Activated CD4-positive, alpha-beta T cell treated with anti-CD3 and anti-CD28 coated beads, Interleukin-2, Interleukin-4, amounts not matched to agents 100 ng/mL and 50 ng/mL, durations not matched to agents 16 hours and 8 hours (primary cell): ENCODE measurements at regions not wholly inside any gene's neighbourhood (a gene's known extent, or its start where the extent isn't known, plus 50 kb on each side); places are given as distances from the start of the nearest gene placed in this dataset.
"Not testable (repeated sequence)": the region's sequence is repeated elsewhere in the genome, so short reads cannot be mapped to it uniquely, and the experiment has no call there.

ENCODE experiments used
- DNase-seq: peaks from one replicate; pipeline ENCODE4 v3.0.0-alpha.2; 2020; ENCODE audit warnings: low spot score

DNA sequence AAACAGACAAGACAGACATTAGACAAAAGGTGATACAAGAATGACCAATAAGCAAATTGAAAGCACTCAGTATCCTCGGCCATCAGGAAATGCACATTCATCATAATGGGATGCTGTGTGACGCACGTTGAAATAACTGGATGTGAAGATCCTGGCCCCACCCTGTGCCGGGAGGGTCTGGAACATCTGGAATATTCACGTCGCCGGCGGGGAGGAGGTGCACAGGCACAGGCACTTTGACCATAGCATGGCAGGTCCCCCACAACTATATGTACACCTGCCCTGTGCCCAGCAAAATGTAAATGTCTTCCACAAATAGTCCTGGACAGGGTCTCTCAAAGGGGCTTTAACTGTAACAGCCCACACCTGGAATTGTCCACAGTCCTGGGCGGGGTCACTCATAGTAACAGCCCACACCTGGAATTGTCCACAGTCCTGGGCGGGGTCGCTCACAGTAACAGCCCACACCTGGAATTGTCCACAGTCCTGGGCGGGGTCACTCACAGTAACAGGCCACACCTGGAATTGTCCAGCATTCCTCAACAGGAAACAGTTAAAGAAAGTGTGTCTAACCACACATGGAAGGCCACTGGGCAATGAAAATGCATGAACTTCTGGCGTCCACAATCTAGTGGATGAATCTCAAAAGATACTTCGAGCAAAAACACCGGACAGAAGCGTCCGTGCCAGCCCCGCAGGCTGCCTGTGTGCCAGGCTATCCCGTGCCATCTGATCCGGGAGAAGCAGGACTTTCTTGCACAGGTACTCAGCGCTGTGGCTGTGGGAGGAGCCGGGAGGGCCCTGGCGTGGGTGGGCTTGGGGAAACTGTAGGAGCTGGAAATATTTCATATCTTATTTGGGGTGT is 113.4 kb downstream of the RTP5 start:
- no peak for DNase-seq

DNA sequence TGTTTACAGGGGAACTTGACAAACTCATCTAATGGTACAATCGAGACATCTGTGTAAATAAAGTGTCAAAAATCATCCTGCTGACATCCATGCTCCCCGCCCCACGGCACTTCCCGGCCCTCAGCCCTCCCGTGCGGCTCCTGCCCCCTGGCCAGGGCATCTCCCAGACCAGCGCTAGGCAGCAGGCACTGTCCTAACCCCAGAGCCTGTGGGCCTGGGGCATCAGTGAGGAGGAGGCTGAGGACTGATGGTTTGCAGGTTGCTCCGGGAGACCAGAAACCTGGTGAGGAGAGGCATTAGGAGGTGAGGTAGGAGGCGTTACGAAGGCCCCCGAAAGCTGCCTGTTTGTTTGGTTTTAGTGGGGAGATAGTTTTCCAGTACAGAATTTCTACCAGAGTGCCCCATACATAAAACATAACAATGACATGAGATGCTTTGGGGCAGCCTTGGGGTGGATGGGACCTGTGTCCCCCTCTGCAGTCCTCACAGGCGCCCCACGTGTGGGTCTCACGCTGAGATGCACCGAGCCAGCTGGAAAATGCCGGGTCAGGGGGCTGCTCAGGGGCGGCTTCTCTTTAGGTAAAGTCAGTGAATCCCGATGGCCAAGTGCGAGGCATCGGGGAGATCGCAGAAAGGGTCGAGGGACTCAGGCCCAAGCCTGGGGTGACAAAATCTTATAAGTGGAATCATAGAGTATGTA is 114.2 kb downstream of the RTP5 start:
- DNase-seq: no peak

GRCh38 chr2:241984271-241984655 is 114.7 kb downstream of the RTP5 start:
- DNase-seq: no peak

DNA sequence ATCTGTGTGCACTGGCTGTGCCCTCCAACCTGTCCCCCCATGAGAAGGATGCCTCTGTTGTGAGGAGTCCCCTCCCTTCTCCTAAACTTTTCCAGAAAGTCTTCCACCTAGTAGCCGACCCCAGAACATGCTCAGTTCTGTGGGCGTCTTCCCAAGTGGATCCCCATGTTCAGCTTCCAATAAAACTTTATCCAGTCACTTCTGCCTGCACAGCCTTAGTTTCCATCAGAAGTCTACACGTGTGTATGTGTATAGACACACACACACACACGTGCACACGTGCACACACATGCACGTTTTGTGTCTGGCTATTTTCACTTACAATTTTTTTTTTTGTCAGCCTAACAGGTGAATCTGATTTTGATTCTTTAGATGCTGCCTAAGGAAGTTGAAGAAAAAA is 115.1 kb downstream of the RTP5 start:
- no peak for DNase-seq

DNA sequence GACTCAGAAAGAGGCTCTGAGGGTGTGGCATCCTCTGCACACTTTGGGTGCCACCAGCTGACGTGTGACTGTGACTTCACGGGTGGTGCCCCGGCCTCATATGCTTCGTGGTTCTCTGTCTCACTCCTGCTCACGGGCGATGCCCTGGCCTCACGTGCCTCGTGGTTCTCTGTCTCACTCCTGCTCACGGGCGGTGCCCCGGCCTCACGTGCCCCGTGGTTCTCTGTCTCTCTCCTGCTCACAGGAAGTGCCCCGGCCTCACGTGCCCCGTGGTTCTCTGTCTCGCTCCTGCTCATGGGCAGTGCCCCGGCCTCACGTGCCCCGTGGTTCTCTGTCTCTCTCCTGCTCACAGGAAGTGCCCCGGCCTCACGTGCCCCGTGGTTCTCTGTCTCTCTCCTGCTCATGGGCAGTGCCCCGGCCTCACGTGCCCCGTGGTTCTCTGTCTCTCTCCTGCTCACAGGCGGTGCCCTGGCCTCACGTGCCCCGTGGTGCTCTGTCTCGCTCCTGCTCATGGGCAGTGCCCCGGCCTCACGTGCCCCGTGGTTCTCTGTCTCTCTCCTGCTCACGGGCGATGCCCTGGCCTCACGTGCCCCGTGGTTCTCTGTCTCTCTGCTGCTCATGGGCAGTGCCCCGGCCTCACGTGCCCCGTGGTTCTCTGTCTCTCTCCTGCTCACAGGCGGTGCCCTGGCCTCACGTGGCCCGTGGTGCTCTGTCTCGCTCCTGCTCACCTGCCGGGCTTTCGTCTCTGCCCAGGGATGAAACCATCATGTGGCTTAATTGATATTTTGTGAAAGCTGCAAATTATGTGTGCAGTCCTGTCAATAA is 115.8 kb downstream of the RTP5 start:
- not testable (repeated sequence) for DNase-seq

DNA sequence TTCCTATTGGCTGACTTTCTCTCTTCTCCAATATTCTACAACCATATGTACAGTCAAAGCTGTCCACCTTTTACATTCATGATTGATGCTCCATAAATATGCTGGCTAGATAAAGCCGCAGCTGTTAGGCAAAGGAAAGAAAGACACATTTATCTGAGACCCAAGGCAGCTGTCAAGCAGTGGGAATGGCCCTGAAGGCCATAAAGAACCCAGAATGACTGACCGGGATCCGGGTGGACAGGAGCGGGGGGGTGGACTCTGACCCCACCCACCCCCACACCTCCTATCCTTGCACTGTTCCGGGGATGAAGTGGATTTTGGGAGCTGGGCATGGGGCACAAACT is 116.4 kb downstream of the RTP5 start:
- DNase-seq: no peak

DNA sequence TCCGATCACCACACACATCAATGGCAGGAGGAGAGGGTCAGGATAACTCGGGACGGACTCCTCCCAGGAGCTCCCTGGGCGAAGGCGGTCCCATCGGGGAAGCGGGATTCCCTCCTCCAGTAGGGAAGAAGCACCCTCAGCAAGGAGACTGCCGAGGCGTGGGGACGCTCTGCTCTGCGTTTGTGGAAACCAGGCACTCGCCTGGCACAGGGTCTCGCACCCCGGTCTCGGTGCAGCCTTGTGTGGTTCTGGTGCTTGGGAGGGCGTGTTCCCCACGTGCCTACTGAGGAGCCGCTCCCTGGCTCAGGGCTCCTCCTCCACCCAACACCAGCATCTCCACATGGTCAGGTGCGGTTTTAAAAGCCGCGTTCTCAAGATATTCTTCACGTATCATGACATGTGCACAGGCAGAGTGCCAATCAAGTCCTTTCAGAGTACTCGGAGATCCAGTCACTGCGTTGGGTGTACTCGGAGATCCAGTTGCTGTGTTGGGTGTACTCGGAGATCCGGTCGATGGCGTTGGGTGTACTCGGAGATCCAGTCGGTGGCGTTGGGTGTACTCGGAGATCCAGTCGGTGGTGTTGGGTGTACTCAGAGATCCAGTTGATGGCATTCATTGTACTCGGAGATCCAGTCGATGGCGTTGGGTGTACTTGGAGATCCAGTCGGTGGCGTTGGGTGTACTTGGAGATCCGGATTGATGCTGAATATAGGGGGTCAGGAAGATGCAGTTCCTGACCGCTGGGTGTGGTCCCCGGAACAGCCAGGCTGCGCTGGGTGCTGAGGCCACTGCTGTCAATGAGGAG is 117.5 kb downstream of the RTP5 start:
- no peak for DNase-seq

DNA sequence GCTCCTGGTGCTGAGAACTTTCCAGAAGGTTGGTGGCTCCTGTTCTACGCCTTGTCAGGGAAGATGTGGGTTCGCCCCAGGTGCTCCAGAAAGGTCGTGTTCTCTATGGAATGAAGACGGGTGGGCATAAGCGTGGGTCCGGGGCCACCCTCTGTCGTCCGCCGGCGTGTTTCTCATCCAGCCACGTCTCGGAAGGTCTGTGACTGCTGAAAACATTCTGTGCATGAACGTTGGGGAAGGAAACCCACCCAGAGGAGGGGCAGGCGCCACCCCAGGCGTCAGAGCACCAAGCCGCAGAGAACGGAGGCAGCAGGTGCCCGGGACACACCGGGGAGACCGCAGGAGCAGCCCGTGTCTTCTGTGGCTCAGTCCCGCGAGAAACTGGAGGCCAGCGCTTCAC is 118.2 kb downstream of the RTP5 start:
- DNase-seq: no peak

DNA sequence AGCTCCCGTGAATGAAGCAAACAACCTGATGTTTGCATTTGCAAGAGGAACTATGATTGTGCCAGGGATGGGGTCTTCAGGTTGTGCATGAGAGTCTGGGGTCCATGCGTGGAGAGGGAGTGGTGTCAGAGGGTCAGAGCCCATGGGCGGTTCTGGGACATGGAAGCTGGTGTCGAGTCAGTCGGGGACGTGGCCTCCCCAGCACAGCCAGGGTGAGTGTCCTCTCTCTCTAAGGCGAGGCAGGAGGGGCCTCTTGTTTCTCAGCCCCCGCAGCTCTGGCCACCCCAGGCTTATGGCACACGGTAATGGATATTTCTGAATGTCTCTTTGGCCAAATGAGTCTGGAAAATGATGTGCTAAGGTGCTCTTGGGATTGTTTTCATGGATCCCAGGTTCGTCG is 118.6 kb downstream of the RTP5 start:
- DNase-seq: no peak

- no peak for DNase-seq
Measured at GRCh38 chr2:241989074-241989473, 119.5 kb downstream of the RTP5 start.

DNA sequence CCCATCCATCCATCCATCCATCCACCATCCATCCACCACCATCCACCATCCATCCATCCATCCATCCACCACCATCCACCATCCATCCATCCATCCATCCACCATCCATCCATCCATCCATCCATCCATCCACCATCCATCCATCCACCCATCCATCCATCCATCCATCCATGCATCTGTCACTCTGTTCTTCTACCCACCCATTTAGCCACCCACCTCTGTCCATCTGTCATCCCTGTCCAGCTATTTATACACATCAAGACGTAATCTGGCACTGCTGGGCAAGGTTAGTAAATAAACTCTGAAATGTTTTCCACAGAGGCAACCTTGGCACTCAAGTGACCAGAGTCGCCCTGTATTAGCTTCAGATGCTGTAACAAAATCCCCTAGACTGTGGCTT is 120.9 kb downstream of the RTP5 start:
- no peak for DNase-seq

GRCh38 chr2:241991299-241991698 is 121.8 kb downstream of the RTP5 start:
- DNase-seq: no peak

GRCh38 chr2:241992753-241993152 is 123.2 kb downstream of the RTP5 start:
- DNase-seq: no peak

GRCh38 chr2:241993386-241994005 is 124.0 kb downstream of the RTP5 start:
- no peak for DNase-seq

- DNase-seq: no peak
Measured at GRCh38 chr2:241994086-241994485, 124.6 kb downstream of the RTP5 start.

DNA sequence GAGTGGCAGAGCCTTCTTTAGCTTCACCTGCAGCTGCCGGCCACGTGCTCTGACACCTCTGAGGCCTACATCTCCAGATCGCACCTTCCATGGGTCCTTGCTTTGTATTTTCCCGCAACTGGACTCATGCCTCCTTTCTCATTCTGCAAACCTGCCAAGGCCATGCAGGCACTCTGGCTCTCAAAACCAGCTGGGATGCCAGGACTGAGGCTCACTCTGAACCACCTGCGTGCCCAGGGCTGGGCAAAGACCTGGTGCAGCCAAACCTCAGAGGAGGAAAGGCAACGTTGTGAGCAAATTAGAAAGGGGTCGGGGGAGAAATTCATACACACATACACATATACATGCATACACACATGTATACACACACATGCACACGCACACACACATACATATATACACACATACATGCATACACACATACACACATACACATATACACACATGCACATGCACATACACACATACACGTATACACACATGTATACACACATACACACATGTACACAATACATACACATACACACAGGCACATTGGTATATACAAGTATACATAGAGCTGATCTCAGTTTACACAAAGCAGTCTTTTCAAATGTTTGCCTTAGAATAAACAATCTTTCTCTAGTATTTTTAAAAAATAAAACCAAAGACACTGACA is 125.2 kb downstream of the RTP5 start:
- DNase-seq: no peak

DNA sequence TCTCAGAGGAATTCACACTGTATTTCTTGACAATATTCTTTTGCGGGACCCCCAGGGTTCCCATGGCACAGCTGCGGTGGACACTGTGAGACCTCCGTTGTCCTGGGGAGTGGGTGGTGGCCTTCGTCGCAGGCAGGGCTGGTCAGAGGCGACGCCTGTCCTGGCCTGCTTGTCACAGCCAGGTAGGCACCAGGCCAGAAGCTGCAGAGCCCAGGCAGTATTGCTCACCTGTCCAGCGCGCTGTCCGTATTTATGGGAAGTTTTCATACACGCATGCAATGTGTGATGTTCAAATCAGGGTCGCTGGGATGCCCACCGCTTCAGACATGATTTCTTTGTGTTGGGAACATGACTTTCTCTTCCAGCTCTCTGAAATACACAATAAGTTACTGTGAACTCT is 126.6 kb downstream of the RTP5 start:
- no peak for DNase-seq

- no peak for DNase-seq
Measured at GRCh38 chr2:241997017-241997416, 127.5 kb downstream of the RTP5 start.

- DNase-seq: no peak
Measured at GRCh38 chr2:241999184-241999583, 129.7 kb downstream of the RTP5 start.

- no peak for DNase-seq
Measured at GRCh38 chr2:242001853-242002252, 132.3 kb downstream of the RTP5 start.

DNA sequence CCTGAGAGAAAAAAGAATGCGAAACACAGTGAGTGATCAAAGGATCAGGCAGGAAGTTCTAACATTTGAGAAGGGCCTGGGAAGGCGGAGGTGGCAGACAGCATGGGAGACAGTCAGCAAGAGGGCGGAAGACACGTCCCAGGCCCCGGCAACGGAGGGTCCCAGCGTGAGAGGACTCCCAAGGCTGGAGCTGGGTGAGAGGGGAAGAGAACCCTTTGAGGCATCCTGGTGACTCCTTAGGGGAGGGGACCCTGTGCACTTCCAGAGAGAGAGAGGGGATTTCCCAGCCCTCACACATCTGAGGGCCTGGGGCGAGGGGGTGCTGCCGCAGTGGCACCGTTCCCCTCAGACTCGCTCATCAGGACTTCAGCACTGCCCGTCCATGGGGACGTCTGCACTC is 133.4 kb downstream of the RTP5 start:
- DNase-seq: no peak
